Activated CD8-positive, alpha-beta memory T cell treated with anti-CD3 and anti-CD28 coated beads for 4 hours (primary cell): ENCODE measurements at regions not wholly inside any gene's neighbourhood (a gene's known extent, or its start where the extent isn't known, plus 50 kb on each side); places are given as distances from the start of the nearest gene placed in this dataset.
"Not testable (repeated sequence)": the region's sequence is repeated elsewhere in the genome, so short reads cannot be mapped to it uniquely, and the experiment has no call there.

Experiments used
- DNase-seq, 2 donors: peaks; one replicate each; pipeline ENCODE4 v3.0.0-alpha.2; 2020; ENCODE audit warnings: low read depth in 2 of 2

DNA sequence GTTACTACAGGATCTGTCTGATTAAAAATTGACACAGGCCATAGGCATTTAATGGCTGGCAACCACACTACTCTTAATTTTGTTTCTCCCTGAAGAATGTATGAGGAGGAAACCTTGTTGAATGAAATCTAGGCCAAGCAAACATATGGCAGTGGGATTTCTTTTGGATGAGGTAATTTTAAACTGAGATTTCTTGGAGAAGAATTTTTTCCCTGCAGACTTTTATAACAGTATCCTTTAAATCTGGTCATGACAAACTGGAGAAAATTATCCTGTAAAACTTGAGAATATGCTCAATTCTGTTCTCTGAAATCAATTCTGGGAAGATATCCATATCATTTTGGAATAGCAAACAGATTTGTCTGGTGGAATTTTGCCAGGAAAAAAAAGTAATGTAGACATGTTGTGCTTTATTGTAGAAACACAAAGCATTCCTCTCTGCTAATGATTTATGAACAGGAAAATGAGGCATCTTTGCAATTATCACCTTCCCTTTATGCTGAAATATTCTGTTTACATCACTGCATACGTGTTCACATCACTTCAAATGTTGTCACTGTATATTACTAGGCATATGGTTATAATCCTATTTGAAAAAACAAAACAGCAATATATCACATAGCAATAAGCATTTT, 108.3 kb upstream of the ARSJ start:
- DNase-seq = no peak

DNA sequence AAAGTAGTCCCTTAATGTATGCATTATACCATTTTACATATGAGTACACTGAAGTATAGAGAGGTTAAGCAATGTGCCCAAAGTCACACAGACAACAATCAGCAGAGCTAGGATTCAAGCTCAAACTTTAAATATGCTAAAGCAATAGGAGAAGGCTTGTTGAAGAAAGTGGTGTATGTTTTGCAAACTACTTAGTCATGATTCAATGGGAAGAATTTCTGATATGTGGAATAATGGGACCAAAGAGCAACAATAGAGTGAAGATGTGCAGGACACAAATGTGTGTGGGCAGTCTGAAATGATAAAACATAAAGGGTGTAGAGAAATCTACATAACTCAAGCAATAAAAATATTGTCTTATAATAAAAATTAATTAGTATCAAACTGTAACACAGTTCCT, 109.0 kb upstream of the ARSJ start:
- no peak for DNase-seq

DNA sequence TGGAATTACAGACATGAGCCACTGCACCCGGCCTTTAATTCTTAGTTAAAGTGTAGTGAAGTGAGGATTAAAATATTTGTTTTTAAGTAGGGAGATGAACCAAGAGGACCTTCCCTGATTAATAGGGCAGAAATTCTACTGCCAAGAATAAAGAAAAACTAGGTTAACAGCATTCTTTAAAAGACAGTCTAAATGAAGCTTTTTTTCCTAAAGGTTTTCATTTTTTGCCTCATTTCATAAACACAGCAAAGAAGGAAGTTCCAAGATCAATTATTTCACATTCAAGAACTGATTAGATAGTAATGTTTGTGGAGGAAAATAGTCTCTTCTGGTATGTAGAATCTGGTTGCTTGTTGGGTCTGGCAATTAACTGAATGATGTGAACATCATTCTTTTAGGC, 112.1 kb upstream of the ARSJ start:
- DNase-seq = no peak

DNA sequence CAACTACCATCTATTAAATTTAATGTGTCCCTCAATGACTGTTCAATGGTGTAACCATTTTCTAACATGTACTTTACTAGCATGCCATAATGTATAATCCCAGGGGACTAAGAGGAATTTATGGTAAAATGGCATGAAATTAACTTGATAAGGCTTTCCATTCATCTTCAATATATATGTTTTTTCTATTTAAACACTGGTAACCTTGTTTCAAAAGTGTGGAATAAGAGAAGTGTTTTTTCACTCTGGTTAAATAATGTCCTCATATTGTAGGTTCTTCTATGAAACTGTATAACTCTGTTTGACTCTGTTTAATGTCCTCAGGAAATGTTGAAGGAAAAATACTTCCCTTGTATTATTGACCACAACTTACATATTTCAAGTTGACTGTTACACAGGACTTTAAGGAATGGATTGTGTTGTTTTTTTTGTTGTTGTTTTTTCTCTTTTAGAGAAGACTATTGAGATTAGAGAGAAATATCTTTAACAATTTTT, 113.8 kb upstream of the ARSJ start:
- DNase-seq = no peak

DNA sequence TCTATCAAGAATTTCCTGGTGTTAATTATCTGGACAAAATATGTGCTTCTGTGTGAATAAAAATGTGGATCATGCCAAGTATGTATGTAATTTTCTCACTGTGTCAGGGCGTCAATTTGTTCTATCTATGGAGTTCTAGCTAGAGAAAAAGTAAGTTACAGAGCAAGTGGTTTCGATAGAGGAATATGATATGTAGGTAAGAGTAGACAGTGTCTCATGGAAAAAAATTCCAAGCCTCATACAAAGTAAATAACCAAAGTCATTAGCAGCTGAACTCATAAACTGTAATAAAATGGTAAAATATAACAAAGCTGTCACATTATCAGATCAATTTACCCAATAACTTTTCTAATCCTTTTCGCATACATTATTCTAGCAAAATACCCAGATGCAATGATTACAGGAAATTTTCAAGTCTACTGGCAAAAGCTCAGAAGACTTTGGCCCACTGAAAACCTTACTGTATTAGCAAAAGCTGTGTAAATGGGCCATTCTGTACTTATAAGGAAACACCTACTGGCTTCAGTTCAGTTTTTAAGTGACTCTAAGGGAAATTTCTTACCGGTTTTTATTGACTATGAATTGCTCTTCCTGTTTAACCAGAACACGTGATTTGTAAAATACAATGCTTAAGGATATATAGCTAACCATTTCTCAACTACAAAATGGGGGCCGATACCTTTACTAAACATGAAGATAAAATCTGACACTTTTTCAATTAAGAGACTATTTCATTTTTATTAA, 121.0 kb upstream of the ARSJ start:
- no peak for DNase-seq

DNA sequence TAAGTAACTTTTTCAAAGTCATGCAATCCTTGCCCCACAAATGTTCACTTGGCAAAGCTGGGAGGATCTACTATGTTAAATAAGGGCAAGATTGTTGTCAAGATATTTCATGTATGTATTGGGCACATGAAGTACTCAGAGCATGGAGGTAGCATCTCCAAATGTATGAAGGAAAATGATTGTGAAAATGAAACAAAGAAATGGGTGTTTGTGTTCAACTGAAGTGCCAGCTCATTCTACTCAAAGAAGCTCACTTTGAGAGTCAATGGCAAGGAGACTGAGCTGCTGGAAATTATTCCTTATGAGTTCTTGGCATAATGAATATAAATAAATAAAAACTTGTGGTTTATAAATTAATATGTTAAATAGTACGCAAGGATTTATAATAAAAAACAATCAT, 124.5 kb upstream of the ARSJ start:
- no peak for DNase-seq

DNA sequence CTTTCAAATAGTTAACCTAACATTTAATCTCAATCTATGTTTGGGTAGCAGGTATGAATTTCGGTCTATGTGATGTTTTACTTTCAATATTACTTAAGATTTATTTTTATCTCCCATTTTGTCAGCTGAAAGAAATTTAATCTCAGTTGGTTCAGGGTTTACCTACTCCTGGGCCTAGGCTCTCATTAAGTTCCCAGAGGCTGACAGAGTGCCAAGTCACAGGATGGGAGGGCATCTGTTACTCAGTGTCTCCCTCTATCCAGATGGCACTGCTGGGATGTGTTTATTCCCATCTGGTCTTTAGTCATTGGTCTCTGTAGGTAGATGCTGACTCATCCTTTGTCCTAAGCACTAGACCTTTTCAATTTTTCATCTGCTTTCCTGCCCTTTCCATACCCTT, 129.4 kb upstream of the ARSJ start:
- no peak for DNase-seq

DNA sequence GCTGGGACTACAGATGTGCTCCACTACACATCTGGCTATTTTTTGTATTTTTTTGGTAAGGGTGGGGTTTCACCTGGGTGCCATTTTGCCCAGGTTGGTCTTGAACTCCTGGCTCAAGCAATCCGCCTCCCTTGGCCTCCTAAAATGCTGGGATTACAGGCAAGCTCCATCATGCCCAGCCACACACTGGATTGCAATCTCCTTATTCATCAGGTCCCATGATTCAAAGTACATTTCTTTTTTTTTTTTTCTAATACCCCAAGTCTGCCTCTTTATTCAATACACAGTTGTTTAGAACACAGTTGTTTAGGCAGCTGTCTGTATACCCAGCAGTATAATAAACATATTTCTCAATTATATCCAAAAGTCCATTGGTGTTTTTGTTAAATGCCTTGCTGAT, 130.3 kb upstream of the ARSJ start:
- DNase-seq = no peak

DNA sequence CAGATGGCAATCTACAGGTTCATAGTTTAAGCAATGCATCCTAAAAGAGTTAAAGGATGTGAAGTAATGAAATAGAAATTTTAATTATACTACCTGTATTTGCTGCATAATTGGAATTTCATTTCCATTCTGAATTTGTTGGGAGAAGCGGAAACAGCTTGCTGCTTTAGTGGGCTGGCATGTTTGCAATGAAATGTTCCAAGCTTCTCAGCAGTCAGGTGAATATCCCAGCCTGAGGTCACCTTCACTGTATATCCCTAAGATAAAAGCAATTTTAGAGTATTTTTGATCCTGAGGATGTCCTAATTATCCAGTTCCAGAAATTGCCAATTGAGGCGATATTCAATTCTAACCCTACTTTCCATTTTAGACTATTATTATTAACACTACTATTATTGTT, 136.1 kb upstream of the ARSJ start:
- DNase-seq = no peak

DNA sequence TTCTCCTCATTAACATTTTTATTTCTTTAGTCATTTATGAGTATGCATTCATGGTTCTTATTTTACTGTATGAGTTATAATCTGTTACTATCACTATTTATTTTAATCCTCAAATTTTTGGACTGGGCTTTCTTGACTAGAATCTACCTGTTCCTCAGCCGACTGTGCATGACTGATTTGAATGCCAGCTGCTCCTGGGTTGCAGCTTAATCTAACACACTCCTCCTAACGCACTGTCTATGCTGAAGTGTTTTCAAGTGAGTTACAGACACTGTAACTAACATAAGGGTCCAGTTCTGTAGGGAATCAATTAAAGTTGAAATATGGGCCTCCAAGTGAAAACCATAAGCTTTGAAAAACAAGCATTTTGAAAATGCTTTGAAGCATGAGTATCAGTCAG, 137.4 kb upstream of the ARSJ start:
- DNase-seq = no peak

DNA sequence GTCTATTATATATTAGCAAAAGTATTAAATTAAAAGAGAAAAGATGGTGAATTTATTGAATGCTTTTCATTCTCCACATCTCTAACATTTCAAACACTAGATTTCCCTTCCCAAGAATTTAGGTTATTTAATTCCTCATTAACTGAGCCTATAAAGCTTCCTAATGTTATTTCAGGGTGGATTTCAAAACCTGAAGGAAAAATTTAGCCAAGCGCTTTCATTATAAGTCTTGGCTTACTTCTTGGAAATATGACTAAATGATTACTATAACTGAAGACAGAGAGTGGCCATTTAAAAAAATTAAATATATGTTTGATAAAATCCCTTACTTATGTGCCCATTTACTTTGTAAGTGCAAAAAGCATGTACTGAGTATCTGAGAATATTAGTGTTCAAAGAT, 141.8 kb upstream of the ARSJ start:
- no peak for DNase-seq

DNA sequence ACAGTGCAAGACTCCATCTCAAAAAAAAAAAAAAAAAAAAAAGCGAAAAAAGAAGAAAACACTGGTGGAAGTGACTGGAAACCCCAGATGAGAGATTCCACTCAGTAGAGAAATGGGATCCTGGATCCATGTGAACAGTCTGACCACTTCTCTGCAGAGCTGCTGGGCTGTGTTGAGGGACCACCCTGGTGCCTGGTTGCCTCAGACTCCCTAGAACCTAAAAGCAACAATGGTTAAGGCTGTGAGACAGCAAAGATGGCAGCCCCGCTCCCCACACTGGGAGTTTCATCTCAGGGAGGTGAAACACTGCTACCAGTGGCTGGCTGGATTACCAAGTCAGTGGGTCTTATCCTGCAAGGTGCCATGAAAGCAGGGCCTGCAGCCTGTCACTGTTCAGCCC, 152.8 kb upstream of the ARSJ start:
- no peak for DNase-seq

DNA sequence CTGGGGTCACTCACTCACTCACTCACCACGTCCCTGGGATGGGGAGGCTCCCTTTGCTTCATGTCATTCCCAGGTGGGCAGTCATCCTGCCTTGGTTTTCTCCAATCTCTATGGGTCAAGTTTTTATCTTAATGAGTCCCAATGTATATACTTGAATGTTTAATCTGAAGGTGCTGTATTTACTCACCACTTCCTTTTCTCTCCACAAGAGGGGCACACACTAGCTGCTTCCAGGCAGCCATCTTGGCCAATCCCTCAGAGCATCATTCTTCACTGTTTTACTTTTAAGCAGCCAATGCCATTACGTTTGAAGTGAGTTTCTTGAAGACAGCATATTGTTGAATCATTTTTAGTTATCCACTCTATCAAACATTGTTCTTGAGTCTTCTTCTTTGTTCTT, 153.4 kb upstream of the ARSJ start:
- no peak for DNase-seq

DNA sequence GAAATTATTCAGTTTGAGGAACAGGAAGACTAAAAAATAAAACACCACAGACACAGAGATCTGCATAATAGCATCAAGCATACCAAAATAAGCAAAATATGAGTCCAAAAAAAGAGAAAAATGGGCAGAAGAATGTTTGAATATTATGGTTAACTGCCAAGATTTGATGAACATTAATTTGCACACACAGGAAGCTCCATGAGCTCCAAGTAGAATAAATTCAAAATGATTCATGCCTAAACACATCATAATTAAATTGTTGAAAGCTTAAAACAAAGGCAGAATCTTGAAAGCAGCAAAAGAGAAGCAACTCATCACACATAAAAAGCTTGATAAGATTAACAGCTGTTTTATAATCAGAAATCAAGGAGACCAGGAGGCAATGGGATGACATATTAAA, 156.6 kb upstream of the ARSJ start:
- no peak for DNase-seq

DNA sequence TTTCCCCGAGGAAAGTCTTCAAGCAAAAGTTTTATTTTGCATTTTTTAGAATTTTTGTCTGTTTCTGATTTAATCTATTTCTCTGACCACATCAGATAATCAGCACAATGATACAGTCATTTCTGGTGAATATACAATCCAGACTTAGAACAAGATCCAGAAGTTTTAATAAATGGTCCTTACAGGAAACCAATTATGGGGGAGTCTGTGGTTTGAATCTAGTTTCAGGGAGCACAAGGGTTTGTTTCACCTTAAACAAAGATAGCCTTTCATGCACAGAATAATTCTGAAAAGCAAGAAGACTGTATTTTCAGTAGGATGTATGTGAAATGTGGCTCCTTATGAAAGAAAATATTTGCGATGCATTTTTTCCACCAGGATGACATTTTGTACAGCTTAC, 158.5 kb upstream of the ARSJ start:
- no peak for DNase-seq

DNA sequence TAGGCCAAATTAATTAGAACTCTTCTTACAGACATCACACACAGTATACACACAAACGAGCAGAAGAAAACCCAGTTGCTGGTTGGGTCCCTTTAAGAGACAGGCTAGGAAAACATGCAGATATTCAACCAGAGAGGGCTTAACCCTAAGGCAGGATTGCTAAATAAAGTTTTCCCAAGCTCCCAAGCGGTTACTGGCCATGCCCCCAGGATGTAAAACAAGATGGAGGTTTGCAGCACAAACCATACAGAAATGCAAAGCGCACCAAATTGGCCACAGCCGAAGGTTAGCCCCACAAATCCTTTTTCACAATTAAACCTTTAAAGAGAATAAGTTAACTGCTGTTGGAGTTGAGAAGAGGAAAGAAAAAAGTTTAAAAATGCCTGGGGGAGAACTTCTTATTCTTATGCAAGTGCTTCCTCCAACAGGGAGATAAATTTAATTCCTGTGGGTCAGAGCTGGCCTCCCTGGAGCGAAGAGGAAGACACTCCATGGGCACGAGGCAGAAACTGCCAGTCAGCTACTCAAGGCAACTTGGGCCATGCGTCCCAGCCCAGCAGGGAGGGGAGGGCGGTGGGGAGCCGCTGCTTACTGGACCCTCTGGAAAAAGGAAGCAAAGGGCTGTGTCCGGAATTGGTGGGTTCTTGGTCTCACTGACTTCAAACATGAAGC, 167.6 kb upstream of the ARSJ start:
- no peak for DNase-seq

DNA sequence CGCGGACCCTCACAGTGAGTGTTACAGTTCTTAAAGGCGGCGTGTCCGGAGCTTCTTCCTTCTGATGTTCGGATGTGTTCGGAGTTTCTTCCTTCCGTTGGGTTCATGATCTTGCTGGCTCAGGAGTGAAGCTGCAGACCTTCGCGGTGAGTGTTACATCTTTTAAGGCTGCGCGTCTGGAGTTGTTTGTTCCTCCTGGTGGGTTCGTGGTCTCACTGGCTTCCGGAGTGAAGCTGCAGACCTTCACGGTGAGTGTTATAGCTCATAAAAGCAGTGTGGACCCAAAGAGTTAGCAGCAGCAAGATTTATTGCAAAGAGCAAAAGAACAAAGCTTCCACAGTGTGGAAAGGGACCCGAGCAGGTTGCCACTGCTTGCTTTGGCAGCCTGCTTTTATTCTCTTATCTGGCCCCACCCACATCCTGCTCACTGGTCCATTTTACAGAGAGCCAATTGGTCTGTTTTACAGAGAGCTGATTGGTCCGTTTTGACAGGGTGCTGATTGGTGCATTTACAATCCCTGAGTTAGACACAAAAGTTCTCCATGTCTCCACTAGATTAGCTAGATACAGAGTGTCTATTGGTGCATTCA, 168.3 kb upstream of the ARSJ start:
- not testable (repeated sequence) for DNase-seq

DNA sequence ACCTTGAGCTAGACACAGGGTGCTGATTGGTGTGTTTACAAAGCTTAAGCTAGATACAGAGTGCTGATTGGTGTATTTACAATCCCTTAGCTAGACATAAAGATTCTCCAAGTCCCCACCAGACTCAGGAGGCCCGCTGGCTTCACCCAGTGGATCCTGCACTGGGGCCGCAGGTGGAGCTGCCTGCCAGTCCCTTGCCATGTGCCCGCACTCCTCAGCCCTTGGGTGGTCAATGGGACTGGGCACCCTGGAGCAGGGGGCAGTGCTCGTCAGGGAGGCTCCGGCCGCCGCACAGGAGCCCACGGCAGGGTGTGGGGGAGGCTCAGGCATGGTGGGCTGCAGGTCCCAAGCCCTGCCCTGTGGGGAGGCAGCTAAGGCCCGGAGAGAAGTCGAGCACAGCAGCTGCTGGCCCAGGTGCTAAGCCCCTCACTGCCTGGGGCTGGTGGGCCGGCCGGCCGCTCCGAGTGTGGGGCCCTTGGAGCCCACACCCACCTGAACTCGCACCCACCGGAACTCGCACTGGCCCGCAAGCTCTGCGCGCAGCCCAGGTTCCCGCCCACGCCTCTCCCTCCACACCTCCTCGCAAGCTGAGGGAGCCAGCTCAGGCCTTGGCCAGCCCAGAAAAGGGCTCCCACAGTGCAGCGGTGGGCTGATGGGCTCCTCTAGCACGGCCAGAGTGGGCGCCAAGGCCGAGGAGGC, 169.1 kb upstream of the ARSJ start:
- not testable (repeated sequence) for DNase-seq

DNA sequence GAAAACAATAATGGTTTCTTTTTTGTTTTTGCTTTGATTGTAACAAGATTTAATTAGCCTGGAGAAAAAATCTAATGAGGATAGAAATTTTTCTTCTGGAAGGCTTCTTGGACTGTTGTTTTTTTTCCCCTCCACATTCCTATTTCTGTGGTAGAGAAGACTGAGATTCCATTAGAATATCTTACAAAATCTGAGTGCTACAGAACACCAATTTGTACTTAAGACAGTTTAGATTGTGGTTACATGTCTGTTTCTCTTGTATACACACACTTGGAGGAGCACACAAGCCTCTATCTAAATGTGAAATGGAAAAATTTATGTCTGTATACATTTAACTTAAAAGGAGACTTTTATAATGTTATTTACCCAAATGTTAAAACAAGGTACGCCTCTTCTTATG, 176.9 kb upstream of the ARSJ start:
- no peak for DNase-seq

DNA sequence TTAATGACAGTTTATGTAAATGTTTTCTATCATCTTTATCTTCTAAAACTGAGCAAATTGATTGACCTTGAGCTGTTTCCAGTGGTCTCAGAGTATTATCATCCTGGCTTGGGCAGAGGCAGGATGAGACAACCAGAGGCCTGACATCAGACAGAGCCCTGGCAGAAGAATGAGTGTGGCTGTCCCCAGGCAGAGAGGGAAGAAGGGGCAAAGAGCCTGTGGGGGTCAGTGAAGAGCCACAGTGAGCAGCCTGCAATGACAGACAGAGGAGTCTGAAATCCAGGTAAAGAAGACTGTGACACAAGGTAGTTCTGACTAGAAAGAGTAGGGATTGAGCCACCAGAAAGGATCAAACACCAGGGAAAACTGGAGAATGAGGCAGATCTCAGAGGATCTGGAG, 182.4 kb upstream of the ARSJ start:
- DNase-seq = no peak

DNA sequence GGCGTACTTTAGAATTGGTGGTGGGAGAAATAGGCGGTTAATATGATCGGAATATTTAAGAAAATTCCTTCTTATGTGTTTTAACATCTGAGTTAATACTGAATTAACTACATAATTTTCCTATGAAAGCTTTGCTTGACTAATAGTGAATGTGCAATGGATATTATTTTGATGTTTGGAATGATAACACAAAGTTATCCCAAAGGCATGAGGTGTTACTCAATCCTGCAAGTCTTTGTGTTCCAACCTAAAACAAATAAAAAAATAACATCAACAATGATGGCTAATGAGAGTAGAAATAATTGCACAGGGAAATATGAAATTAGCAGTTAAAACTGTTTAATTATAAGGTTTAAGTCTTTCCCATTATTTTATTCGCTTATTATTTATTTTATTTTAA, 183.6 kb upstream of the ARSJ start:
- no peak for DNase-seq

DNA sequence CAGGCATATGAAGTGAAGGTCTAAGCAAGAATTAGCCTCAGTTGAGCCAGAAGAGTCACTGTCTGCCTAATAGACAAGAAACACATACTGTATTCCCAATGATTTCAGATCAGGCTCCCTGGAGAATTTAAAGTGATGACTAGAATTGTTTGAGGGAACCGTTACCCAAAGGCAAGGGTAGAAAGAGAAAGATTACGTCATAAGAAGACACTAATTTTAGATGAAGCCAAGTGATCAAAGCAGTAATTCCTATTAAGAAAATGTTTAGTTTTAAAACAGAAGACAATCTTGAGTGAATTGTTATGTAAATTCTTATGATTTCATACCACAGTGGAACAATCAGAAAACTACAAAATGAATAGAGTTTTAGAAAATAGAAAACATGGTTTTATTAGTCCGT, 194.5 kb upstream of the ARSJ start:
- no peak for DNase-seq
